GM04503 (cell line): ENCODE measurements at regions not wholly inside any gene's neighbourhood (a gene's known extent, or its start where the extent isn't known, plus 50 kb on each side); places are given as distances from the start of the nearest gene placed in this dataset.
"Not testable (repeated sequence)": the region's sequence is repeated elsewhere in the genome, so short reads cannot be mapped to it uniquely, and the experiment has no call there.

Experiments used
- DNase-seq: peaks from one replicate; pipeline ENCODE4 v3.0.0-alpha.2; 2012; ENCODE audit warnings: low read depth

DNA sequence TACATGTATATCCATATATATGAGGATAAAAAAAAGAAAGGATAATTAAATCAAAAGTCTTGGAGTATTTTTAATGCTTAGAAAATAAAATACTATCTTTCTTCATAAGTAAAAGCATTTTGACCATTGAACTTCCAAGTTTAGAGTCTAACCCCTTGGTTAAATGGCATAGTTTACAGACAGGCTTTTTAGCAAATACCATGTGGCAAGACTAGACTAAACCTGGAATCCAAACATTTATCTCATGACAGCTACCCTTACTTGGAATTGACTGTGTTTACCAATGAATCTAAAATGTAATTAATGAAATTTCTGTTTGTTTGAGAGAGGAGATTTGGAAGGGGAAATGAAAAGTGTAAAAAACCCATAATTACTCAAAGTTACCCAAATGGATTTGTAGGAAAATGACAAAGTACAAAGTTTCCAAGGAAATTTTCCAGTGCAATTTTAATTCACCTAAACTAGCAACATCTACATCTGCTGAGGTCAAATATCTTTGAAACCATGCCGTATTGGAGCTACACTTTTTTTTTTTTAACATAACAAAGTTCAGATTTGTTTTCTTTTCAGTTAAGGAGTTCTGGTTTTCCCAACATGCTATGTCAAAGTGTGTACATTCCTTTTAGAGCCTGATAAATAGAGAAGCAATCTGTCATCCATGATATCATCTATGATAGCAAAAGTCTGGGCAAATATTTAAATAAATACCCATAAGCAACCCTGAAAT is 272.1 kb upstream of the DAB2 start:
- DNase-seq = no peak

DNA sequence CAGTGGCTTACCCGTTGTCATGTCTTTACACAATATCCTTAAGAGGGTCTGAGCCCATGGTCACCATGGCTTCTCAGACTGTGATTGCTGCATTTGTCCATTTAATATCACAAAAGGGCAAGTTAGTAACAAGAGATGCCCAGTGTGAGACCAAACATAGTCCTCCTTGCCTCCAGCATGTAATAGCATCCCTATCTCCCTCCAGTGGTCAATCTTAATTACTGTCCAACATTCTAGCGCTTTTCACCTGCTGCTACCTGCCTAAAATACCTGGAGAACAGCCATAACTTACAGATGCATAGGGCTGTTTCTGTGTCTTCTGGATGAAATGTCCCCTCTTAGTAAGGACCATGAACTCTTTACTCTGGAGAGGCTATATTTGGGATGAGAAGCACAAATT is 267.2 kb upstream of the DAB2 start:
- DNase-seq = no peak

DNA sequence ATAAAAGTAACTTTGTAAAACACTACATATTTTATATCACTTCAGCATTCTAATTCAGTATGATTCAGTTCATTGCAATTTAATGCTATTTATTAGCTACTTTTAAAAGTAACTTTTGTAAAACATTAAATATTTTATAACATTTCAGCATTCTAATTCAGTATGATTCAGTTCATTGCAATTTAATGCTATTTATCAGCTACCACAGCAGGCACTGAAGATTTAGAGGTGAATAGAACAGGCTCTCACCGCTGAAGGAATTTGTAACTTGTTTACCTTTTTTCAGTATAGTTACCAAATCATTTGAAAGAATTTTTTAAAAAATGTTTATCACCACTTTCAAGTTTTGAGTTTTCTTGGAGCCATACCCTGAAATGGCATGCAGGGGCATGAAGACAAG is 266.4 kb upstream of the DAB2 start:
- no peak for DNase-seq

DNA sequence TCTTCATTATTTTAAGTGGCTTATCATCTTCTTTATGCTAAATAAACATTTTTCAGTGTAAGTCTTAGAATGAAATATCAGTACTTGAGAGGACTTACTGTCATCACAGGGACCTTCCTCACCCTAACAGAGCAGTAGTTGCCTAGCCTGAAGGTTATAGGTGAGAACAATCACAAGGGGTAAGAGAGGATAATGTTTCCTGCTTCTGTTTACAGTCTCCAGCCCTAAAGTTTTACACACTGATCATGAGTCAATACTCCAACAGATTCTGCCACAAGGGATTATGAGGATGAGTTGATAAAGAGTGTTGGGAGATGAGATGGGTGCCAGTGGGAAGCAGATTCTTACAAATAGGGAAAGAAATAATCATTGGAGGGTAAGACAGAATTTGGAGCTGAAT is 265.1 kb upstream of the DAB2 start:
- DNase-seq = no peak

DNA sequence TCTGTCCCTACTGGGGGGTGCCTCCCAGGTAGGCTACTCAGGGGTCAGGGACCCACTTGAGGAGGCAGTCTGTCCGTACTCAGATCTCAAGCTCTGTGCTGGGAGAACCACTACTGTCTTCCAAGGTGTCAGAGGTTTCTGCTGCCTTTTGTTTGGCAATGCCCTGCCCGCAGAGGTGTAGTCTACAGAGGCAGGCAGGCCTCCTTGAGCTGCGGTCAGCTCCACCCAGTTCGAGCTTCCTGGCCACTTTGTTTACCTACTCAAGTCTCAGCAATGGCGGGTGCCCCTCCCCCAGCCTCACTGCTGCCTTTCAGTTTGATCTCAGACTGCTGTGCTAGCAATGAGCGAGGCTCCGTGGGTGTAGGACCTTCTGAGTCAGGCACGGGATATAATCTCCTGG is 263.1 kb upstream of the DAB2 start:
- not testable (repeated sequence) for DNase-seq

DNA sequence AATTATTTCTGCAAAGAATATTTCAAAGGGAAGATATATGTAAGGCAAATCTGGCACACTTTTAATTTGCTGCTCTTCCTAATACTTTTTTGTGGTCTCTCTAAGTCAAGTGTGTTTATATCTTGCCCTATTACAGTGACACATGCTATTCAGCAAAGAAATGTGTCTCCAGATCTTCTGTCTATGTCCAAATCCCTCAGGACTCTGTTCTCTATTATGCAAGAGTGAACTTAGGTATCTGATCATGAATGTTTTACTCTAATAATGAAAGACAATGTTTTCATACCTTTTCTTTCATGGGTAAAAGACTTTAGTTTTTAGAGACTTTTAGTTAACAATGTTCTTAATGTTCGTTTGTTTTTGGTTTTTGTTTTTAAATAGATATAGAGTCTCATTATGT is 255.4 kb upstream of the DAB2 start:
- DNase-seq = no peak

DNA sequence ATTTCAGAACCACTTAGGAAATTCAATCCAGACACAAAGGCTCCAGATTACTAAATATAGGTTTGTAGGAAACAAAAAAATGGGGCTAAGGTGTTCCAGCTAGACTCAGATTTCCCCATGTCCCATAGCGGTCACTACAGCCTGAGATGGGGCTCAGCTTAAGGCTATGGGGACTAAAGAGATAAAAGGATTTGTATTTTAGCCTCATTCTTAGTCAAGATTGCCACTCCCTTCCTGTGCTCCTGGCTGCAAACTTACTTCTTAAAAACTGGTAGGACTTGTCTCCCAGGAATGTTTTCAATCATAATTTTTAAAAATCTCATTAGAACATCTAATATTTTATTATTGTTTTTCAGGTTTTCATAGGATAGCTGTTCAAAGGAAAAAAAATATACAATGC is 253.8 kb upstream of the DAB2 start:
- DNase-seq = no peak

DNA sequence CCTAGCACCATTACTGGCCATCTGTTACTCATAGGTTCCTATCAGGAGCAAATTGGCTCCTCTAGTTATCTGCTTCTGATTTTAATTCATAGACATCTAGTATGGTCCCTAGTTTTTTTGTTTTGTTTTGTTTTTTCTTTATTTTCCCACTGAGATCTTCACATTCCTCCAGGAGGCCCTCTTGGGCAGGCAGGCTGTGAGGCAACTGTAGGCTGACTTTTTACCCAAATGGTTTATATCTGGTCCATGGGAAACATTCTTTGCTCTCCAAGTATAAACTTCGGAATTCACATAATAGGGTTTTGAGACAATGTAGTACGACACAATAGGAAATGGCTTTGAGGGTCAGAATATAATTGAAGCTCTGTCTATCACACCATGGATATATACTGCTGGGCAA is 250.9 kb upstream of the DAB2 start:
- DNase-seq = no peak

DNA sequence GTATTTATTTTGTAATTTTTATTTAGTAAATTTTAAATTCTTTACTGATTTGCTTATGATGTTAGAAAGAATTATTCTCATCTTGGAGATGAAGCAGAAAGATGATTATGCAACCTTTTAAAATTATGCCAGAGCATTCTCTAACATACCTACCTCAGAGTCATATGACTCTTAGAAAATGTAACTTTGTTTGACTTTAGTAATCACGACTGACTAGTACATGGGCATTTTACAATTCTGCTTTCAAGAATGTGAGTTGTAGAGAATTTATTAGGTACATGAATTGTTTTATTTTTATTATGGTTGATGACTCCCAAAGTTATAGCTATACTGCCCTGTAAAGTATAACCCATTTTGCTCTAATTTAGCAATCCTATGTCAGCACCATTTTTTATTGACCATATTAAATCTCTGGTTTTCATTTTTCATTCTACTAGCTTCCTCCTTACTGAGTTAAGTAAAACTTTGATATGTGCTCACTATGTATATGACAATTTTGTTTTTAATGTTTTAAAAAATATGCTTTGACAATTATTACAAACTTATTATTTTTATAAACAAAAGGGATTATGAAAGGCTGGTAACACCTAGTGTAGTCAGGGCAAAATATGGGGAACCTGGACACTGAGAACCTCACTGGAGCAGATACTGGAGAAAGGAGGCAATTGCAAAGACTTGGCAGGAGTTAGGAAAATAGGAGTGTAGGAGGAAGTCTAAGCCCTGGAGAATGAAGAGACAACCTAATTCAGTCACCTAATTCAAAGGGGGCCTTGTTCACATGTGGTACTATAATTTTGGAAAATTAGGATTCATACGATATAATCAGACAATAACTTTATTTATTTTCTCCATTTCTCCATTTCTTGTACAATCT is 249.7 kb upstream of the DAB2 start:
- DNase-seq = no peak

DNA sequence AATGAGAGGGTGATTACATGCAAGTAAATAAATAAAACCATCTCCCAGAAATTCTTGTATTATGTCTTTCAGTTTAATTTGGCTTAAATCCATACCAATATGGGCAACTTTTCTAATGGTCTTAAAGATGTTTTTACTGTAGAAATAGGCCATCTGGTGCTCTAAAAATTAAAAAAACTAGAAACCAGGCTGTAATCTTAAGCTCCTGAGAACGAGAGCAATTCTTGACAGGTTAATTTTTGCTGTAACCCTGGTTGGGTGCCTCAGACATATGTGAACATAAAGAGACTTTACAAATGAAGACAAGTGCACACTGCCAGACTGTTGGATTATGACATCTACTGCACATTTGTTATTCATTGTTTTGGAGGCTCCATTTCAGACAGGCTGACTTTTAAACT is 246.8 kb upstream of the DAB2 start:
- DNase-seq = no peak

DNA sequence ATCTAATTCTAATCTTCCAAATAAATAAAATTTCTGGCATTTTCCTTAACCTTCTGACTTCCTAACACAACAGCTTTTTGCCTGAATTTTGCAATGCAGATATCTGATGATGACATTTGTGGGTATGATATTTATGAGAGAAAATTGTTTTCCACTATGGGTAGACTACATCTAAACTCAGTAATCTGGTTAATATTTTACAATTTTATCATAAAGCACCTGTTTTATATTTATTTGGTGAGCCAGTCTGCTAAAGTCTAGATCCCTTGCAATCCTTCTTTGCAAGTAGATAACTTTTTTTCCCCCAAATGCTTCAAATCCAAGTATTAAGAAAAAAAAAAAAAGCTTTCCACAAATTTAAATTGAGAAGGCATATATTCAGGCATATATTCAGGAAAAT is 246.2 kb upstream of the DAB2 start:
- no peak for DNase-seq

DNA sequence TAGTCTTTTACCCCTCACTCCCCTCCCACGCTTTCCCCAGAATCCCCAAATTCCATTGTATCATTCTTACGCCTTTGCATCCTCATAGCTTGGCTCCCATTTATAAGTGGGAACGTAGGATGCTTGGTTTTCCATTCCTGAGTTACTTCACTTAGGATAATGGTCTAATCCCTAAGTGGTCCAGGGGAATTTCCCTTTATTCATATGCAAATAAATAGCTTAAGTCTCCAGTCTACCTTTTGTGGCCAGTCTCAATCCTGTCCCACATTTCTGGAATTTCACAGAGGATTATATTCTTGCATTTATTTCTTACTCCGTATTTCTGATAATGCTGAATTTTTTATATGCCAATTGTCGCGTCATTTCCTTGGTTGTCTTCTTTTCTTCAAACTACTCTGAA is 245.6 kb upstream of the DAB2 start:
- DNase-seq = no peak

DNA sequence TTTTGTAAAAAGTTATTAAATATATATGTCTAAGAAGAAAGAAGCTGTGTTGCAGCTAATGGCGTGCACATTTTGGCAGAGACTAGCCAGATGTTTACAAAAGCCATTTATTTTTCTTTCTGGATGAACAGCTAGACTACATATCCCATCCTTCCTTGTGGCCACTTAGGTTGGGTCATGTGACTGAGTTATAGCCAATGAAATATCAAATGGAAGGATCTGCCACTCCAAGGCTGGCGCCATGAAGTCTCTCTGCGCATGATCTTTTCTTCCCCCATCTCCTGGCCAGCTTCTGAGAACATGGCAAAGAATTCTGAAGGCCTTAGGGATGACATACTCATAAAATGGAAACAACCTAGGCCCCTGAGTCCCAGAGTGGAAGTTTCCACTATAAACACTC is 244.2 kb upstream of the DAB2 start:
- no peak for DNase-seq

DNA sequence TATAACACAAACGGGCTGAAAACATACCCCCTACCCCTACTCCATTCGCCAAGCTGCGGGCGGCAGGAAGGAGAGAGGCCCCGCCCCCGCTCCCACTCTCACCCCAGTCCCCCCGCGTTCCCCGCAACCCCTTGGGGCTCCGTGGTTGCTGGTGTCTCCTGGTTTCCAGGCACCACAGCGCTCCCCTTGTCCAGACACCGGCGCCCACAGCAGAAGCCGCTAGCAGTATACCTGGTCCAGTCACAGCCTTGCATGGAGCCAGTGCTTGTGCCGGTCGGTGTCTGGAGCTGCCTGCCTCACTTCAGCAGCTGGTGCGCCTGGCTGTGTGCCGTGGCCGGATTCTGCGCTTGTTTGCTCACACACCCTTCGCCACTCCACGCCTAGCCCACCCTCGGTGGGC is 240.5 kb upstream of the DAB2 start:
- DNase-seq = no peak

DNA sequence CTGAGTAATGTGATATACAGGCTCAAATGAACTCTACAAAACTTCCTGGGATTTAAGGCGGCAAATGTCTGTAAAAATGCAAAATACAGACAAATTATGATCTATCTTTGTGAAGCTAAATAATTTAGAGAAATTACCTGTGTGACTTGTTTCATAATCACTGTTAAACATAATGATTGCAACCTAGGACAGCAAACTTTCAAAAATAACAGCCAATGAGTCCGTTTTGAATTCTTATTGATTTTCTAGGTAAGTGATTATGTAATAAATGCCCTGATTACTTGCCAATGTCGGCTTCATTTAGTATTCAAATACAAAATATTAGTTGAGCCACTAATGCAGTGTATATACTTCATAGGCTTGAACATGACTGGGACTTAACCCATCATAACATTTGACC is 238.2 kb upstream of the DAB2 start:
- no peak for DNase-seq

DNA sequence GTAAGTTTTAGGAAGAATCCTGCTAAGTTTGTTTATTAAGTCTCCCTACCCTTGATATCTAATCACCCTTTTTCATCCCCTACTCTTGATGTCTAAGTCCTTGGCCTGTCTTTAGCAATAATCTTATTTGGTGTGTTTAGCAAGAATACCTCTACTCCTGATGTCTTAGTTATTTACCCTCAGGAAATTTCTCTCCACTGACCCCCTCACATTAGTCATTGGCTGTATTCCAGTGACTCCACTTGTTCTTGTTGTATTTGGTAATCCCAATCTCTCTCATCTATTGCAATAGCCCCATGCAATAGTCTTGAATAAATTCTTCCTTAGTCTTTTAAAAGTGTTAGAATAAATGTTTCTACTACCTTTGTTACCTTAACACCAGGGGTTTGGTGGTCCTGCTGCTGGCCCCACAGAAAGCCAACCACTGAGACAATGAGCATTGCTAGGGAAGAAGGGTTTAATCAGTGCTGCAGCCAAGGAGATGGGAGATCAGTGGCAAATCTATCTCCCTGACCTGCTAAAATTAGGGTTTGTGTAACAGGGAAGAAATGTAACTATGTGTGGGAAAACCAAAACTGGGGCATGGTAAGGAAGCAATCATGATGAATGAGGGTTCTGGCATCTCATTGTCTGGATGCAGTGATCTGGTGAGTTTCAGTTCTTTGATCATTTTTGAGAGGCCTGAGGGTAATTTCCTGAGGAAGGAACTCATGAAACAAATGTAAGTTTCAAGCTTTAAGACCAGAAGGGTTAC is 236.4 kb upstream of the DAB2 start:
- DNase-seq = peak; percentile 50

DNA sequence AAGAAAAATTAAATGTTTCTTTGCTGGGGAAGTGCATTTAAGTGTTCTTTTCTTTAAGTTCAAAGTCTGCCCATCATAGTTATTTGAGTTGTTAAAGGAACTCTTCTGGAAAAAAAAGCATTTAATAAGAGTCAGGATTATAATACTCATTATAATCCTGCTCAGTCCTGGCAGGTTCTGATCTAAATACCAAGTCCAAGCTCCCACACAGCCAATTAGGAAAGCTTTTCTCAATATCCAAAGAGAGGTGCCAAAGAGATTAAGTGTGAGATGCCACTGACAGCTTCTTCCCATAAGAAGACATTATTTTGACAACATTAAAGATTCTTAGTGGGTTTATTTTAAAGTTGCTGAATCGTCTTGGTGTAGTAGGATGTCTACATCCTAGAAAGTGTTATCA is 235.2 kb upstream of the DAB2 start:
- no peak for DNase-seq

DNA sequence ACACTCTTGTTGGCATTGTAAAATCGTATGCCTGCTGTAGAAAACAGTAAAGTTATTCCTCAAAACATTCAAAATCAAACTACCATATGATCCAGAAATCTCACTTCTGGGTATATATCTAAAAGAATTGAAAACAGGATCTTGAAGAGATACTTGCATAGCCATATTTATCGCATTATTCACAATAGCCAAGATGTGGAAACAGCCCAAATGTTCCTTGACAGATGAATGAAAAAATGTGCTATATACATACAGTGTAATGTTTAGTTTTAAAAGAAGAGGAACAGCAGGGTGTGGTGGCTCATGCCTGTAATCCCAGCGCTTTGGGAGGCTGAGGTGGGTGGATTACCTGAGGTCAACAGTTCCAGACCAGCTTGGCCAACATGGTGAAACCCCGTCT is 234.1 kb upstream of the DAB2 start:
- DNase-seq = no peak

DNA sequence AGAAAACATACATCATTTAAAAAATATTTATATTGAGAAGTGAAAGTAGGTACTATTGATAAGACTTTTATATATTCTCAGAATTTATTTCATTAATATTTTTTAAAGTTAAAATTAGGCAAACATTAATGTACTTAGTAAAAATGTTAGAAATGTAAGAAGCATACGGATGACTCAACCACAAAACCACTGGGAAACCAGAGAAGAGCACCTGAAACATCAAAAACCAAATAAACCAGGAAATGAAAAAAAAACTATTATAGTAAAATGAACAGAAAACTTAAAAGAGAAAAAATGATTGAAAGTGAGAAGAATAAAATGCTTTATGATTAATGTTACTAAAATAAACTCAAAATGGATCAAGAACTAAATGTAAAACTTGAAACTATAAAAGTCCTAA is 233.2 kb upstream of the DAB2 start:
- no peak for DNase-seq

DNA sequence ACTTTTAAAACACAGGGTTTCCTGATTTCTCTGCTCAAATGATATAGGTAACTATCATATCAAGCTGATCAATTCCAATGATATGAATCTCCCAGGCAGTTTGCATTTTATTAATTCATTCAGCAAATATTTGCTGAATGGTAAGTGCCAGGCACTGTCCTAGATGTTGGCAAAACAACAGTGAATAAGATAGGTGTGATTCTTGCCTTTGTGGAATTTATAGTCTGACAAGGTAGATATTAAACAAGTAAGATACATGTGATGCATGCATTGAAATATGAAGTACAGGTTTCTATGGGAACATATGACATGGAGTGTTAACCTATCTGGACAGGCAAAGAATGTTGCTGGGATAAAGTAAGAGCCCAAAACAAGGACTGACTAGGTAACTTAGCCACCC is 231.8 kb upstream of the DAB2 start:
- no peak for DNase-seq

DNA sequence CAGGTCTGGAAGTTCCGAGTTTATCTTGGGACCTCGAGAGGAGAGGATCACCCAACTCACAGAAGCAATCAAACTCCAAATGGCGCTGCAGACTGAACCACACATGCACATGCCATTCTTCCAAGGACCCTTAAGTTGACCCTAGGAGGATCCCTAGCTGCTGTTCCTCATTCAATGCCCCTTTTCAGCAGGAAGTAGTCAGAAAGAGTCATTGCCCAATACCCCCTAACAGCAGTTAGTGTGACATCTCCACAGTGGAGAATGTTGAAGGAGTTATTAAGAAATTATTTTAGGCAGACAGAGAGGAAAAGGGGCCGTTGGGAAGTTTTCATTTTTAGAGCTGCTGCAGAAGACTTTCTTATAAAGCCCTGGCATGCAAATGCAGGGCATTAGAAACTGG is 229.9 kb upstream of the DAB2 start:
- no peak for DNase-seq

DNA sequence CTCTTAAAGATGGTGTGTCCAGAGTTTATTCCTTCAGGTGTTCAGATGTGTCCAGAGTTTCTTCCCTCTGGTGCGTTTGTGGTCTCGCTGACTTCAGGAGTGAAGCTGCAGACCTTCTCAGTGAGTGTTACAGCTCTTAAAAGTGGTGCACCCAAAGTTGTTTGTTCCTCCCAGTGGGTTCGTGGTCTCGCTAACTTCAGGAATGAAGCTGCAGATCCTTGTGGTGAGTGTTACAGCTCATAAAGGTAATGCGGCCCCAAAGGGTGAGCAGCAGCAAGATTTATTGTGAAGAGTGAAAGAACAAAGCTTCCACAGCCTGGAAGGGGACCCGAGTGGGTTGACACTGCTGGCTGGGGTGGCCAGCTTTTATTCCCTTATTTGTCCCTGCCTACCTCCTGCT is 227.7 kb upstream of the DAB2 start:
- DNase-seq = not testable (repeated sequence)

DNA sequence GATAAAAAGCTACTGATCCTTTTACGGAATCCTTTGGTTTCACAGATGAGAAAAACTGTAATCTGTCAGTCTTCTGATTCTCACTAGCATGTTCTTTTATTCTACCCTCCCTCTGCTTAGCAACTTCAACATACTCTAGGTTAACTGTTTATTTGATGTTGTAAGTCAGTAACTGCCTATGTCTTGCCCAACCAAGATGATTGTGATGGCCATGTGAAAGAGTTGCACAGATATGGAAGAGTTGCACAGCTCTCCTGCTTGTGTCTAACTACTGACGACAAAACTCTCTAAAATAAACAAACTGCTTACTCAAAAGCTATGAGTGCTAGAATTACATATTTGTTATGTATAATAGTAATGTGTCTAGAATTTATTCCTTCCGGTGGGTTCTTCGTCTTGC is 227.3 kb upstream of the DAB2 start:
- no peak for DNase-seq
